OCI-LY1 (cell line): ENCODE measurements at regions not wholly inside any gene's neighbourhood (a gene's known extent, or its start where the extent isn't known, plus 50 kb on each side); places are given as distances from the start of the nearest gene placed in this dataset.

ENCODE experiments used
- CTCF ChIP-seq: fragments of 200-600 bp; sonication (generic), shearing (Covaris generic); IDR thresholded peaks from 2 replicates; pipeline ENCODE4 v1.5.1; 2017; ENCODE audit warnings: mild to moderate bottlenecking, antibody characterized with exemption, low read length, moderate library complexity, mixed read lengths
- EZH2 ChIP-seq: fragments of 200-600 bp; sonication (generic), shearing (Covaris generic); IDR thresholded peaks from 2 replicates; pipeline ENCODE4 v1.8.0; 2017; ENCODE audit warnings: borderline replicate concordance, mixed run types, mild to moderate bottlenecking, antibody characterized with exemption, low read length, moderate library complexity, mixed read lengths

GRCh38 chr9:113661074-113661473 is 197.5 kb downstream of the RGS3 start:
- TF ChIP-seq CTCF = no peak
- TF ChIP-seq EZH2 = no peak
